OCI-LY7 (cell line): ENCODE measurements at regions not wholly inside any gene's neighbourhood (a gene's known extent, or its start where the extent isn't known, plus 50 kb on each side); places are given as distances from the start of the nearest gene placed in this dataset.

Source experiments
- BruUV-seq: library from RNA; stranded (reverse); fragments of 400-500 nt; replicated peaks from 2 replicates; lab custom pipeline; 2021; lab: Mats Ljungman, UMichigan
- CTCF ChIA-PET: fragments of 300-600 bp; sonication (Branson Sonifier 250); formaldehyde crosslinking; loops from one replicate; lab custom pipeline; 2022; ENCODE audit warnings: antibody characterized with exemption; ENCODE audit not compliant: unreplicated experiment; lab: Charles Lee
- POLR2A ChIA-PET: fragments of 300-600 bp; sonication (Branson Sonifier 250); formaldehyde crosslinking; loops from one replicate; lab custom pipeline; 2022; ENCODE audit warnings: antibody characterized with exemption; lab: Charles Lee
- DNase-seq: peaks from one replicate; pipeline ENCODE4 v3.0.0-alpha.2; 2015; ENCODE audit warnings: low spot score
- H2AFZ ChIP-seq: fragments of 200-600 bp; sonication (generic), shearing (Covaris generic); 2 replicates; pipeline ENCODE4 v1.6.1; 2014; ENCODE audit warnings: mild to moderate bottlenecking, antibody characterized with exemption, low read length, moderate library complexity
- H3K27ac ChIP-seq: fragments of 200-600 bp; sonication (generic); 2 replicates; pipeline ENCODE4 v1.5.1; 2014; ENCODE audit warnings: mixed run types, low read depth, mild to moderate bottlenecking, moderate library complexity, low read length, inconsistent platforms; ENCODE audit not compliant: poor library complexity, severe bottlenecking
- H3K36me3 ChIP-seq: fragments of 200-600 bp; sonication (generic); 2 replicates; pipeline ENCODE4 v1.6.1; 2014; ENCODE audit warnings: mild to moderate bottlenecking, antibody characterized with exemption, low read length, moderate library complexity, mixed read lengths; ENCODE audit not compliant: insufficient read depth
- H3K4me1 ChIP-seq: fragments of 200-600 bp; sonication (generic); 2 replicates; pipeline ENCODE4 v1.5.1; 2014; ENCODE audit warnings: mild to moderate bottlenecking, low read length; ENCODE audit not compliant: insufficient read depth, poor library complexity, severe bottlenecking
- H3K4me2 ChIP-seq: fragments of 200-600 bp; sonication (generic); 2 replicates; pipeline ENCODE4 v1.6.1; 2014; ENCODE audit warnings: mild to moderate bottlenecking, low read length
- H3K4me3 ChIP-seq: fragments of 200-600 bp; sonication (generic); 2 replicates; pipeline ENCODE4 v1.5.1; 2014; ENCODE audit warnings: mild to moderate bottlenecking, low read depth, low read length; ENCODE audit not compliant: poor library complexity, severe bottlenecking
- H3K79me2 ChIP-seq: fragments of 200-600 bp; sonication (generic); 2 replicates; pipeline ENCODE4 v1.6.1; 2016; ENCODE audit warnings: low read depth, mild to moderate bottlenecking, low read length, moderate library complexity, mixed read lengths; ENCODE audit not compliant: insufficient read depth
- H3K9me2 ChIP-seq: fragments of 200-600 bp; sonication (generic); 2 replicates; pipeline ENCODE4 v1.6.1; 2016; ENCODE audit warnings: mild to moderate bottlenecking, low read length, mixed read lengths; ENCODE audit not compliant: insufficient read depth
- H3K9me3 ChIP-seq: fragments of 200-600 bp; sonication (generic); 2 replicates; pipeline ENCODE4 v1.6.1; 2014; ENCODE audit warnings: mild to moderate bottlenecking, mixed run types, low read length, mixed read lengths
- H4K20me1 ChIP-seq: fragments of 200-600 bp; sonication (generic); 2 replicates; pipeline ENCODE4 v1.6.1; 2014; ENCODE audit warnings: mild to moderate bottlenecking, antibody characterized with exemption, low read length, moderate library complexity, mixed read lengths; ENCODE audit not compliant: insufficient read depth
- EZH2phosphoT487 ChIP-seq: fragments of 200-600 bp; sonication (generic); IDR thresholded peaks from 2 replicates; pipeline ENCODE4 v1.6.1; 2018; ENCODE audit warnings: low read depth, borderline replicate concordance, mild to moderate bottlenecking, mixed run types, antibody characterized with exemption, low read length, moderate library complexity, mixed read lengths
- intact Hi-C: fragments of 100-400 bp; cut with micrococcal nuclease; formaldehyde crosslinking; loops from one replicate; pipeline ENCODE4 v1.10.0; 2022; ENCODE audit not compliant: unreplicated experiment
- TF ChIP-seq, protein P1 (sequence below): fragments of 200-600 bp; sonication (generic); conservative IDR thresholded peaks from 2 replicates; pipeline ENCODE4 v1.5.1; 2014; ENCODE audit warnings: mild to moderate bottlenecking, antibody characterized with exemption, low read length, moderate library complexity, mixed read lengths

DNA sequence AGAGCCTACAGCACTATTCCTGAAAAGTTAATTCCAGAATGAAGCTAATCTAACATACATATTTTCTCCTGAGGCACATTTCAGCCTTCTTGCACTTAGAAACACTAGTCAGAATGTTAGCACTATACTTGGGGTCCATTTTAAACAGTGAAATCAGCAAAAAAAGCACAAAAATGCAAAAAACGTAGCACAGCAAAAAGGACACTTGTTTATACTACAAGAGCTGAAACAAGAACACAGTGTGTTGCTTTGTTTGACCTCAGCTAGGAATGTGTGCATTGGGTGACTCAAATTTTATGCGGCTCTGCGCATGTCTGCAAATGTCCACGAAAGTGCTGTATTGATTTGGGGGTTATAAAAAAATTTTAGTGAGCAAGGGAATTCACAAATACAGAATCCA is 226.2 kb downstream of the KCNRG start:
- CTCF ChIA-PET: interaction anchor here (0.6 kb wide), 1 partner anchor 603 kb away, joined by 3 read pairs; no protein-coding TSS in a partner anchor
- H3K36me3 ChIP-seq: no peaks in the 10 kb centered on the region
- H3K4me3 ChIP-seq: no peak overlapping the region
- no peak overlapping the region for H3K27ac ChIP-seq
- peaks cover 12% of the 10 kb centered on the region for H3K4me1 ChIP-seq
- DNase-seq: no peak
- no peak for TF ChIP-seq EZH2phosphoT487
- TF ChIP-seq, protein P1, sequence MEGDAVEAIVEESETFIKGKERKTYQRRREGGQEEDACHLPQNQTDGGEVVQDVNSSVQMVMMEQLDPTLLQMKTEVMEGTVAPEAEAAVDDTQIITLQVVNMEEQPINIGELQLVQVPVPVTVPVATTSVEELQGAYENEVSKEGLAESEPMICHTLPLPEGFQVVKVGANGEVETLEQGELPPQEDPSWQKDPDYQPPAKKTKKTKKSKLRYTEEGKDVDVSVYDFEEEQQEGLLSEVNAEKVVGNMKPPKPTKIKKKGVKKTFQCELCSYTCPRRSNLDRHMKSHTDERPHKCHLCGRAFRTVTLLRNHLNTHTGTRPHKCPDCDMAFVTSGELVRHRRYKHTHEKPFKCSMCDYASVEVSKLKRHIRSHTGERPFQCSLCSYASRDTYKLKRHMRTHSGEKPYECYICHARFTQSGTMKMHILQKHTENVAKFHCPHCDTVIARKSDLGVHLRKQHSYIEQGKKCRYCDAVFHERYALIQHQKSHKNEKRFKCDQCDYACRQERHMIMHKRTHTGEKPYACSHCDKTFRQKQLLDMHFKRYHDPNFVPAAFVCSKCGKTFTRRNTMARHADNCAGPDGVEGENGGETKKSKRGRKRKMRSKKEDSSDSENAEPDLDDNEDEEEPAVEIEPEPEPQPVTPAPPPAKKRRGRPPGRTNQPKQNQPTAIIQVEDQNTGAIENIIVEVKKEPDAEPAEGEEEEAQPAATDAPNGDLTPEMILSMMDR: no peak
- BruUV-seq: no TSS peak
- no peak overlapping the region for H2AFZ ChIP-seq
- H3K79me2 ChIP-seq: no peaks in the 10 kb centered on the region
- H4K20me1 ChIP-seq: no peaks in the 10 kb centered on the region
- POLR2A ChIA-PET: interaction anchor here (0.9 to 1.5 kb wide), 4 partner anchors 11 to 113 kb away, joined by 3 to 5 read pairs (median 4); no protein-coding TSS in a partner anchor
- H3K9me3 ChIP-seq: no peaks in the 10 kb centered on the region
- H3K4me2 ChIP-seq: no peak overlapping the region
- intact Hi-C loops: no loop called here
- H3K9me2 ChIP-seq: no peaks in the 10 kb centered on the region

GRCh38 chr13:50243931-50244330 is 228.7 kb downstream of the KCNRG start:
- intact Hi-C loops: no loop called here
- no peaks in the 10 kb centered on the region for H3K9me2 ChIP-seq
- H3K27ac ChIP-seq: no peak overlapping the region
- no peaks in the 10 kb centered on the region for H3K79me2 ChIP-seq
- H3K9me3 ChIP-seq: no peaks in the 10 kb centered on the region
- H4K20me1 ChIP-seq: no peaks in the 10 kb centered on the region
- no peak overlapping the region for H3K4me3 ChIP-seq
- no TSS peak for BruUV-seq
- H3K4me2 ChIP-seq: no peak overlapping the region
- no peak for DNase-seq
- TF ChIP-seq EZH2phosphoT487: no peak
- TF ChIP-seq, protein P1: no peak
- no peak overlapping the region for H2AFZ ChIP-seq
- peaks cover 17% of the 10 kb centered on the region for H3K4me1 ChIP-seq
- ChIA-PET CTCF (no interaction called here), POLR2A (interaction anchor here (0.6 to 0.7 kb wide), 2 partner anchors 85 to 183 kb away, joined by 3 to 4 read pairs; no protein-coding TSS in a partner anchor)
- H3K36me3 ChIP-seq: no peaks in the 10 kb centered on the region

DNA sequence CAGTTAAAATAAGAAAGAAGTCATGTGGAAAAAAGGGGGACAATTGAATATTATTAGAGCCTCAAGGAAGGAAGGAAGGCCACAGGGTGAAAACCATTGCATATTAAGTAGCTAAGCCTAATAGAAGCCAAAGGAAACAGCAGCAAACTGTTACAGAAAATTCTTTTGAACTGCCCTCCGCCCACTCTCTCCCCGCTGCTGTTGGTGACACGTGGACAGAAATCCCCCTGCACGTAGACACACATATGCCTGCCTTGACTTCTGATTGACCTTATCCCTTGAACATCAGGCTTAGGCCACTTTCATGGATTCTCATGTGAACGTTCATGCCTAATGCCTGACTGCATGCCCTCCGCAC is 229.1 kb downstream of the KCNRG start:
- Histone ChIP-seq H2AFZ (no peak overlapping the region; the same call in 1 of the 2 replicates), H4K20me1 (no peaks in the 10 kb centered on the region), H3K9me3 (no peaks in the 10 kb centered on the region), H3K4me1 (peaks cover 21% of the 10 kb centered on the region), H3K4me3 (no peak overlapping the region), H3K27ac (no peak overlapping the region), H3K79me2 (no peaks in the 10 kb centered on the region), H3K9me2 (no peaks in the 10 kb centered on the region), H3K36me3 (no peaks in the 10 kb centered on the region), H3K4me2 (peak overlapping the region; percentile 12; the same call in 1 of the 2 replicates)
- CTCF ChIA-PET: no interaction called here
- TF ChIP-seq, protein P1: no peak
- TF ChIP-seq EZH2phosphoT487: no peak
- no peak for DNase-seq
- POLR2A ChIA-PET: interaction anchor here (0.7 kb wide), 1 partner anchor 84 kb away, joined by 3 read pairs; no protein-coding TSS in a partner anchor
- intact Hi-C loops: no loop called here
- BruUV-seq: no TSS peak
